MG63 (cell line): ENCODE measurements at regions not wholly inside any gene's neighbourhood (a gene's known extent, or its start where the extent isn't known, plus 50 kb on each side); places are given as distances from the start of the nearest gene placed in this dataset.

Experiments used
- DNase-seq: peaks from one replicate; pipeline ENCODE4 v3.0.0-alpha.2; 2020
- H3K27me3 ChIP-seq: fragments of 250-450 bp; sonication (Bioruptor Pico); 2 replicates; pipeline ENCODE4 v1.5.1; 2020; ENCODE audit warnings: mild to moderate bottlenecking, moderate library complexity
- H3K36me3 ChIP-seq: fragments of 250-450 bp; sonication (Bioruptor Pico); 2 replicates; pipeline ENCODE4 v1.5.1; 2020; ENCODE audit warnings: mild to moderate bottlenecking, moderate library complexity
- H3K4me3 ChIP-seq: fragments of 250-450 bp; sonication (Bioruptor Pico); 2 replicates; pipeline ENCODE4 v1.5.1; 2020; ENCODE audit warnings: mild to moderate bottlenecking, moderate library complexity
- H3K9me3 ChIP-seq: fragments of 250-450 bp; sonication (Bioruptor Pico); 2 replicates; pipeline ENCODE4 v1.5.1; 2020; ENCODE audit warnings: mild to moderate bottlenecking, moderate library complexity

DNA sequence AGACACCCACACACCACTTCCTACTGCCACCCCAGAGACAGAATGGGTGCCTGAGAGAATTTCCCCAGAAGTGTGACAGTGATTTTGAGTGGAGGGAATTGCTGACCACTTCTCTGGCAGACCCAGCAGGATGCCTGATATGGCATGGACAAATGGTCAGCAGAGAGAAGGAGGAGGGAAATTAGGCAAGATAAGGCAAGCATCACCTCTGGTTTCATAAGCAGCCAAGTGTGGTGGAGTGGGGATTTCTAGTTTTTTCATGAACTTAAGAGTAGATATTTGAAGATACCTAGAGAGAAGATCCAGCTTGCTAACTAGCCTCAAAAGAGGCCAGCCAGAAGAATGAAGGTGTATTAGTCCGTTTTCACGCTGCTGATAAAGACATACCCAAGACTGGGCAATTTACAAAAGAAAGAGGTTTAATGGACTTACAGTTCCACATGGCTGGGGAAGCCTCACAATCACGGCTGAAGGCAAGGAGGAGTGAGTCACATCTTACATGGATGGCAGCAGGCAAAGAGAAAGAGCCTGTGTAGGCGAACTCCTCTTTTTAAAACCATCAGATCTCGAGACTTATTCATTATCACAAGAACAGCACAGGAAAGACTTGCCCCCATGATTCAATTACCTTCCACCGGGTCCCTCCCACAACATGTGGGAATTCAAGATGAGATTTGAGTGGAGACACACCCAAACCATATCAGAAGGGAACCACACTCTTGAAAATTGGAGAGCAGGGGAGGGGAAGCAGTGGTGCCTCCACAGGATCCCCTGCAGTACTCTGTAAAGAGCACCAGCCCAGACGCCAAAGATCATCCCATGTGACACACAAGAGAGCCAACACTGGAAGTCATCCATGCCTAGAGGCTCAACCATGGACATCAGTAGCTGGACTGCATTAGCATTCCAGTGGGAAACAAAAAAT is 64.2 kb downstream of the RBM43 start:
- Histone ChIP-seq H3K27me3 (no peaks in the 10 kb centered on the region), H3K4me3 (no peak overlapping the region), H3K9me3 (no peaks in the 10 kb centered on the region; the same call in 1 of the 2 replicates), H3K36me3 (no peaks in the 10 kb centered on the region)
- no peak for DNase-seq

DNA sequence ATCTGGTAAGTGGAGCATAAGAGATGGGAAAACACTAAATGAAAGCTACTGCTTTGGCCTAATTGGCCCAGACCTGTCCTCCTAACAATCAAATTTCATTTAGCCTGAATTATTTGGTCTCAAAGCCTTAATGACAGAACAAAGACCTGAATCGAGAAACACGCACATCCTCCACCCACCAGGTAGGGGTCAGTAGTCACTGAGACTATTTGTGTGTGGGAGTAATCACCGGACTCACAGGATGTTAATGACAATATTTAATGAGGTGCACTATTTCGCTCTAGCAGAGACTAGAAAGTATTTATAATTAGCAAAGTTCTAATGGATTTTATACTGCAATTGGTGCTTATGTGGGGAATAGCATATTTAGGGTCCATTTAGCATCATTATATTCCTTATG is 68.1 kb downstream of the RBM43 start:
- Histone ChIP-seq H3K4me3 (no peak overlapping the region), H3K36me3 (no peaks in the 10 kb centered on the region), H3K27me3 (no peaks in the 10 kb centered on the region), H3K9me3 (no peaks in the 10 kb centered on the region)
- DNase-seq = no peak

DNA sequence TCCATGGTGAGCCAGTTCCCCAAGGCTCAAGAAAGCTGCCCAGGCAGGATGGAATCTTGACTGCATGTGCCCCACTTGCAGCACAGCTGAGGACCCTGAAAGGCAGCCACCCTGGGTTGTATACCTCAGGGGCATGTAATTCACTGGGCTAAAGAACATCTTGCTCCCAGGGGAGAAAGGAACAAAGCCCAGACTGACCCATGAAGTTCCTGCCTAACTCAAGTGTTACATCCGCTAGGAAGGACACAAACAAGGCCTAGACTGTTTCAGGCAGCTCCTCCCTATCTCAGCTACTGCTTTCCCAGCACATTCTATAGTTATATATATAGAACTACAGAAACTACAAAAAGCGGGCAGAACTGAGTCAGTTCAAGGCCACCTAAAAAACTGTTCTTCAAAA is 69.0 kb downstream of the RBM43 start:
- no peak overlapping the region for H3K4me3 ChIP-seq
- no peaks in the 10 kb centered on the region for H3K9me3 ChIP-seq
- no peaks in the 10 kb centered on the region for H3K27me3 ChIP-seq
- no peaks in the 10 kb centered on the region for H3K36me3 ChIP-seq
- no peak for DNase-seq

DNA sequence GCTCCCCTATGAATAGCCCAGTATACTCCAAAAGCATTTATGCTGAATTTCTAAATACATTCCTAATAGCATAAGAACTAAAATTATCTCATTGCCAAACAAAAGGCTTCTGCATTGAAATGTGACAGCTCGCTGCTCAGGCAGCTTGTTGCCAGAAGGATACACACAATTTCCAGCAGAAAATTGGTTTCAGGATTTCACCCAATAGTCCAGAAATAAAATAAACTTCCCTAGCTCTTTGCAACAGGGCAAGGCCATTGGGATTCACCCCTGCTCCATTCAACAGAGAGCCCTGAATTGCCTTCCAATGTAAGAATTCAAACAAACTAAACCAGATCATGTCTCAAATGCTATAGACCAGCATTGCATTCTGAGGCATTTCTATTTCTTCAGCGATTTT is 70.7 kb downstream of the RBM43 start:
- H3K27me3 ChIP-seq = no peaks in the 10 kb centered on the region
- no peaks in the 10 kb centered on the region for H3K36me3 ChIP-seq
- no peak for DNase-seq
- H3K9me3 ChIP-seq = no peaks in the 10 kb centered on the region
- no peak overlapping the region for H3K4me3 ChIP-seq

DNA sequence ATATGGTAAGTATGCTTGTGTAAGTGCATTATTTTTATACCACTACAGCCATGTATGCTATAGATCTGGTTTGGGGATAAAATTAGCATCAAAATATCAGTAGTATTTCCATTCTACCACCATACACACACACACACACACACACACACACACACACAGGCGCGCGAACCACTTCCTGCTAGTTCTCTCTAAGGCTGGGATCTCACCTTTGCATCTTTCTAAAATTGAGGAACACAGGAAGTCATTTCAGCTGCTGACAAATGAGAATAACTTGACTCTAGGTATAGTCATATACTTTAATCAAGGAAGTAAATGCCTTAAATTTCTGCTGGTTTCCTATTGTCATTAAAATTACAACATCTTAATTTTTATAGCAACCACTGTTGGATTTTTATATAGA is 72.5 kb downstream of the RBM43 start:
- Histone ChIP-seq H3K27me3 (no peaks in the 10 kb centered on the region), H3K9me3 (no peaks in the 10 kb centered on the region), H3K36me3 (no peaks in the 10 kb centered on the region), H3K4me3 (no peak overlapping the region)
- DNase-seq = no peak

DNA sequence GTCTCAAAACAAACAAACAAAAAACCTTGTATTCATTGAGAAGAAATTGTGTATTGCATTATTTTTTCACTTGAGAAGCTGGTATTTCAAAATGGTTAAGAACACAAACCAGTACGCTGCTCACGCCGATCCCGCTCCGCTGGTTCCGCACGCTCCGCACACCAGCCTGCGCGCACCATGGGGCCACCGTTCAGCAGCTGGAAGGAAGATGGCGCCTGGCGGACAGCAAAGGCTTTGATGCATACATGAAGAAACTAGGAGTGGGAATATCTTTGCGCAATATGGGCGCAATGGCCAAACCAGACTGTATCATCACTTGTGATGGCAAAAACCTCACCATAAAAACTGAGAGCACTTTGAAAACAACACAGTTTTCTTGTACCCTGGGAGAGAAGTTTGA is 75.7 kb downstream of the RBM43 start:
- H3K9me3 ChIP-seq = no peaks in the 10 kb centered on the region
- DNase-seq = no peak
- H3K36me3 ChIP-seq = no peaks in the 10 kb centered on the region
- no peak overlapping the region for H3K4me3 ChIP-seq
- H3K27me3 ChIP-seq = 0 out of 2 replicates have a peak, but pooled peaks cover 2% of the 10 kb centered on the region

DNA sequence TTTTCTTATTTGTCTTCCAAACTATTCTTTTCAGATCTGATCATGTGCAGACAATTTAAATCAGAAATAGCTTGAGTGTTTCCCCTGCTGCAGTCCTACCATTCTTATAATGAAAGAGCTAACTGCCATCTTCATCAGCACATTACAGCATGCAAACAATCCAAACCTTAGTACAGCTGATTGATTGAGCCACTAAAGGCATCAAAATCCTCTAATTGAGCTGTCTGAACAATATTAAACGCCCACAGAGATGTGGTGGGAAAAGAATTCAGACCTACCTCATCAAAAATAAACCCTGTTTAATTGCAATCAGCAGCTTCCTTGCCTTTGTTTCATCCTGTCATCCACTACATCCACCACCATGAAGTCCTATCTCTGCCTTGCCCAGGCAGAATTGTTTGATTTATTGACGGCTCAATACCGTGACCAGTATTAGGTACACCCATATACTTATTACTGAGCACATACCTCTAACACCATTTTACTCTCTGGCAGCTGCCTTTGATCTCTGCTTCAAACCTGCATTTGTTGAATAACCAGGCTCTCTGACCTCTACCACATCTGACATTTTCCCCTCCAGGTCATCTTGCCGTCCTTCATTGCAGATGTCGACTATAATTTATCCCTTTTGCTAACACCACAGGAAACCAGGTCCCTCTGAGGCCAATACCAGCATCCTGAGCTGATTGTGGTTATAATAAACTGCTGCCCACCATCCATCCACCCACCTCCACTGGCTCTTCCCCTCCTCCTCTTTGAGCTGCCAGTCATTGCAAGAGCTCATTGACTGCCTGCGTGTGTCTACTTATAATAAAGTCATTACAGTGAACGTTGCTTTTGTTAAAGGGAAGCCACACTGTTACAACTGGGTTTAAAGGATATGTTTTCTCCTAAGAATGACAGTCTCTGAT is 78.5 kb downstream of the RBM43 start:
- Histone ChIP-seq H3K4me3 (no peak overlapping the region), H3K27me3 (0 out of 2 replicates have a peak, but pooled peaks cover 2% of the 10 kb centered on the region), H3K9me3 (no peaks in the 10 kb centered on the region), H3K36me3 (no peaks in the 10 kb centered on the region)
- no peak for DNase-seq

DNA sequence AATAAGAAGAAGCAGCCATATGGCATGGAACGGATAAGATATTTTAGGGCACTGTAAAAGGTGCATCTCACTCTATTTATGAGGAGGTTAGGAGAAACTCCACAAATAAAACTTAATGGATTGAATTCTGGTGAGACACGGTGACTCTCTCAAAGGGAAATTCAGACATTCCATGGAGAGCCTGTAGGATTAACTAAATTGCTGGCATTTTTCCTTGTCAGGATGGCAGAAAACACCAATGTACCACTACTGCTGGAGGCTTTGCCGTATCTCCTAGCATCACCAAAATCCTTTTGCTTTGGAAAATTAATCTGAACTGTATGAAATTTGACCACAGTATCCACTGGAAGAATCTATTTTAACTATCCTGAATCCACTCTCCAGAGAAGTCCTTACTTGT is 79.3 kb downstream of the RBM43 start:
- no peaks in the 10 kb centered on the region for H3K36me3 ChIP-seq
- 0 out of 2 replicates have a peak, but pooled peaks cover 2% of the 10 kb centered on the region for H3K27me3 ChIP-seq
- no peak for DNase-seq
- no peaks in the 10 kb centered on the region for H3K9me3 ChIP-seq
- no peak overlapping the region for H3K4me3 ChIP-seq

DNA sequence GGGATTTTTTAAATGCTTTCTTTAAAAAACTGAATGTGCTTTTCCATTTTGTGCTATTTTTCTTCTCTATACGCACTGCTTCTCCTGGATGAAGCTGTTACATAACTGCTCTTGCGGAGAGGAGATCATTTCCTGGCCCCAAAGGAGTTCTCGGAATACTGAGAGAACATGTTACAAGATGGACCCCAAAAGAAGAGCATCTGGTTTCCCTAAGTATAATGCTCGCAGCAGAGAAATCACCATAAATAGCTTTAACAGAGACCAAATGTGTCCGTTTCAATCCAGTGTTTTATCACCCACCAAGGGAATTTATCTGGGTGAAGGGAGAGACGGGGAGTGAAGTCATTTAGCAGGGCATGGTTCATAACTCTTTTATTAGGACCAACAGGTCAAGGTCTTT is 80.1 kb downstream of the RBM43 start:
- Histone ChIP-seq H3K36me3 (no peaks in the 10 kb centered on the region), H3K9me3 (no peaks in the 10 kb centered on the region), H3K27me3 (0 out of 2 replicates have a peak, but pooled peaks cover 2% of the 10 kb centered on the region), H3K4me3 (no peak overlapping the region)
- no peak for DNase-seq

DNA sequence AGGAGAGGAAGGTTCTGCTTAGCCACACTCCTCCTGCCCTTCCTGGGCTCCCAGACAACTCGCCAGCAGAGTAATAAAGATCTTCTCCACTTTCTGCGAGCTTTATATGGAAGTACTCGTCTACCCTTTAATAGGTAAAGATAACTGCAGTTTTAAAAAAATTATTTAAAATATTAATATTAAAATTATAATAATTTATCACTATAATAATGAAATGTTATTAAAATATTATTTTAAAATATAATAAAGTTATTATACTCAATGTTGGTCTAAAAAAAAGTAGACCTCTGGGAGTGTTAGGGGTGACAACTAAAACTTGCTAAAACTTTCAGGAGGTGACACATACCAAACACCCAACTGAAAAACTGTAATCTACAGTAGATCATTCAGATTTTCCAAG is 81.5 kb downstream of the RBM43 start:
- H3K36me3 ChIP-seq = no peaks in the 10 kb centered on the region
- H3K4me3 ChIP-seq = no peak overlapping the region
- no peaks in the 10 kb centered on the region for H3K9me3 ChIP-seq
- DNase-seq = no peak
- H3K27me3 ChIP-seq = 0 out of 2 replicates have a peak, but pooled peaks cover 2% of the 10 kb centered on the region

DNA sequence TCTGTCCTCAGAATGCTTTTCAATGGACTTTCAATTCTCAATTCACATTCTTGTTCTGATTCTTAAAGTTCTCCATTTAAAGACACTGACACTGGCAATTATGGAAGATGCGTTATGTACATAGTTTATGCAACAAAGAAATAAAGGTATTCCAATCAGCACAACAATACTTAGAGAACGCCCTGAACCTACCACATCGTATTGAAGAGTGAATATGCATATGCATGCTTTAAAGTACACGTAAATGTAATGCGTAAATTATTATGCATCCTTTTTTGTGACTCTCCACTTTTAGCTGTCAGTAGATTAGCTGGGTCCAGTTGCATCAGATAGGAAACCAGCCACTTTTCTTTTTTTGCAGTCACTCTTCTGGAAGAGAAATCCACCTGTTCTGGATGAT is 83.5 kb downstream of the RBM43 start:
- no peak overlapping the region for H3K4me3 ChIP-seq
- 0 out of 2 replicates have a peak, but pooled peaks cover 2% of the 10 kb centered on the region for H3K27me3 ChIP-seq
- H3K9me3 ChIP-seq = no peaks in the 10 kb centered on the region
- H3K36me3 ChIP-seq = no peaks in the 10 kb centered on the region
- DNase-seq = no peak

DNA sequence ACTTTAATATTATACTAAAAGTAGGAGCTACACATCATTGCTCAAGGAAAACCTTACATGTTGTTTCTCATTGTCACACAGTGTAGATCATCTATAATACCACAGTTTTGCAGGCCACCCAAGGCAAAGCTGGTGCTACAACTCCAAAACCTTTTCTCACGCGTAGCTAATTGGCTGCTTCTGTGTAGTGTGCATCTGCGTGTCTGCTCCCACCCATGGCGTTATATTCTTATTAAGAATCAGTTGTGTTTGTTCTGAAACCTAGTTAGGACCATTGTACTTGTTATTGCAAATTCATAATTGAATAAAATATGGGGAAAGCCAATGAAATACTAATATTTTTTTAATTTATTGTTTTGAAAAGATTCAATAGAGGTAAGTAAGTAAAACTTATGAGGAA is 83.9 kb downstream of the RBM43 start:
- no peak overlapping the region for H3K4me3 ChIP-seq
- H3K27me3 ChIP-seq = no peaks in the 10 kb centered on the region
- no peak for DNase-seq
- no peaks in the 10 kb centered on the region for H3K9me3 ChIP-seq
- H3K36me3 ChIP-seq = no peaks in the 10 kb centered on the region

DNA sequence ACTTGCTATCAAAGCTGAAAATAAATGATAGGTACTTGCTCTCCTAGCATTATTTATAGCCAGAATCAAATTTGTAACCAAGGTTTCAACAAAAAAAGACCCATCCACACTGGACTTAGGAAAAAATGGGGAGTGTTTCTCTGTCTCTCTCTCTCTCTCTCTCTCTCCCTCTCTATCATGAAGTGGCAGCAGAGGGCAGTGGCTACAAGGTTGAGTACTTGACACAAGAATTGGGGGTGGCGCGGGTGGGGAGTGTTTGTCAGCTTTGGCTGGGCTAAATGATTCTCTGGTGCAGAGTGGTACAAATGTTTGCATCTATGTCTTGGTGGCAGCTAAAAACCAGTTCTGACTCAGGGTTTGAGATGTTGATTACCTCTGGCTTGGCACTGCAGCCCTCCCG is 85.0 kb downstream of the RBM43 start:
- no peak overlapping the region for H3K4me3 ChIP-seq
- H3K9me3 ChIP-seq = no peaks in the 10 kb centered on the region
- no peaks in the 10 kb centered on the region for H3K27me3 ChIP-seq
- DNase-seq = no peak
- no peaks in the 10 kb centered on the region for H3K36me3 ChIP-seq

DNA sequence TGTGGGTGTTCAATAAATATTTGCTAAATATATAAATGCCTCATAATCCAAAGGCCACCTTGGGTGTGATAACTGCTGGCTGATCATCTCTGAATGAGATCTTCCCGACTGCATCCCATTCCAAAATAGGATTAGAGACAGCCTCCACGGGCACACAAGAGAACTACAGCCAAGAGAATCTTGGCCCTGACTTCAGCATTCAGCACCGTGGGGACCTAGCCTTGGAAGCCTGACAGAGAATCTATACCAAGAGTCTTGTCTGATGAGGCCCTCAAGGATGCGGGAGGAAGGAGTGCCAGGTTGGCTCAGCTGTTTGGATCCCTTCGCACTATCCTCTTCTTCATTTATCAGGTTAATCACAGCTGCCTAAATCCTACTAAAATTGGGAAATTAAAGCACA is 85.8 kb downstream of the RBM43 start:
- H3K36me3 ChIP-seq = no peaks in the 10 kb centered on the region
- no peak overlapping the region for H3K4me3 ChIP-seq
- DNase-seq = no peak
- no peaks in the 10 kb centered on the region for H3K9me3 ChIP-seq
- H3K27me3 ChIP-seq = no peaks in the 10 kb centered on the region

DNA sequence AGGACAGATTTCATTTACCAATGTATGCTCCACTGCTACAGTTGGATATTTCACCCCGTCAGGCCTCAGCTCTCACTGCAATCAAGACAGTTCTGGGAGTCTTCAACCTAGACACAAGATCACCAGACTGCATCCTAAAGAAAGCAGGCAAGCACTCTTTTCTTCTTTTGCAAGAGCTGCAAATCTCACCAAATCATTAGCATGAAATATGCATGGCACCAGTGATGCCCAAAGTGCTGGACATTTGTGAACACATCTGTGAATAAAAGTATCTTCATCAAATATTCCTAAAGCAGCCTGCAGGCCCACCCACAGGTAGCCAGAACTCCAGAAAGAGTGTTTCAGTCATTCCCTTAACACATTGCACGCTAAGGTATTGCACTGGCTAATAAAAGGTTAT is 87.5 kb downstream of the RBM43 start:
- DNase-seq = no peak
- no peaks in the 10 kb centered on the region for H3K27me3 ChIP-seq
- H3K9me3 ChIP-seq = no peaks in the 10 kb centered on the region
- H3K36me3 ChIP-seq = no peaks in the 10 kb centered on the region
- no peak overlapping the region for H3K4me3 ChIP-seq

DNA sequence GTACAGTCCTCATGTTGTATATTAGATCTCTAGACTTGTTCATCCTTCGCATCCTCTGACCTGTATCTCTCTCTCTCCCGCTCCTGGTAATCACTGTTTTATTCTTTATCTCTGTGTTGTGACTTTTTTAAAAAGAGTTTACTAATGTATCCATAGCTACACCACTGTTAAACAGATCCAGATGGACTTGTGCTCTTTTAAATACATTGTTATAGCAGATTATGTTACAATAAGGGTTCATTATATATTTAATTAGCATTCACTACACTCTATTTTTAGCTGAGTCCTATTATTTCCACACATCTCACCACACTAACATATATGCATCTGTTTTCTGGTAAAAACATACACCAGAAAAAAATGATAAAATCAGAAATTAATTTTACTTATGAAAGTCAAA is 90.5 kb downstream of the RBM43 start:
- DNase-seq = no peak
- no peak overlapping the region for H3K4me3 ChIP-seq
- no peaks in the 10 kb centered on the region for H3K27me3 ChIP-seq
- H3K9me3 ChIP-seq = no peaks in the 10 kb centered on the region
- no peaks in the 10 kb centered on the region for H3K36me3 ChIP-seq

DNA sequence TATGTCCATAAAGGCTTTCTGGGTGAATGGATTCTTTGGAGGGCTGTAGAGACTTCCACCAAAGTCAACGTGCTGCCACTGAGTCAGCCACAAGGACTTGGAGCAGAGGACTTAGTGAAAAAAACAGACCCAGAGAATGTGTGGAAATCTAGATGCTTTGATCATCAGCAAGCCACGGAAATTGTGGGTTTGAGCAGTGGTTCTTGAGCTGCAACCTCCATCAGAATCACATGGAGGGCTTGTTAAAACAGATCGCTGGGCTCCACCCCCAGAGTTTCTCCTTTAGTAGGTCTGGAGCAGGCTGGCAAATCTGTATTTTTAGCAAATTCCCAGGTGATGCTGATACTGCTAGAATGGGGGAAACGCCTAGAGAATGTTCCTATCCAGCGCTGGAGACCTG is 95.3 kb downstream of the RBM43 start:
- H3K9me3 ChIP-seq = no peaks in the 10 kb centered on the region
- no peaks in the 10 kb centered on the region for H3K36me3 ChIP-seq
- H3K4me3 ChIP-seq = no peak overlapping the region
- no peak for DNase-seq
- H3K27me3 ChIP-seq = no peaks in the 10 kb centered on the region
